ENCODE measurements at regions not wholly inside any gene's neighbourhood (a gene's known extent, or its start where the extent isn't known, plus 50 kb on each side); places are given as distances from the start of the nearest gene placed in this dataset.

DNA sequence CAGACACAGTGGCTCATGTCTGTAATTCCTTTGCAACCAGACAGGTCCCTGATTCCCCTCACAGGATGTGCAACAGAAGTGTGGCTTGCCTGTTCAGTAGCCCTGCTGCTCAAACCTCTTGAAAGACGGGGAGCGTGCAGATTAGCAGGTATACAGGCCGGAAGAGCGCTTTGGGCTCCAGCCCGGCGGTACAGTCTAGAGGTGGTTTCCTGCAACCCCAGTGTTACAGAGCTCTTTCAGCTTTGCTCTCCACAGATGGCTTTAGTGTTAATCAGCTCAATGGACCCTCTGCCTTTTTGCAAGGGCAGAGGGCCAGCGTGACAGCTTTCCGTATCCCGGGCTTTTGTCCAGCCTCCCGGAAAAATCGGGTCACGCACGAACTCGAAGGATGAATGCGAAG, 67.2 kb upstream of the TNFRSF21 start (continued):
- TF ChIP-seq RBAK (CRISPR knock-in tag; IDR thresholded peaks at IDR 0.05) (no peak), MIXL1 (CRISPR knock-in tag; IDR thresholded peaks at IDR 0.05) (no peak), MBD4 (IDR thresholded peaks at IDR 0.05; ENCODE audit: borderline replicate concordance, low read length) (no peak), ZNF431 (CRISPR knock-in tag; IDR thresholded peaks at IDR 0.05; ENCODE audit: borderline replicate concordance, low read depth) (no peak)

DNA sequence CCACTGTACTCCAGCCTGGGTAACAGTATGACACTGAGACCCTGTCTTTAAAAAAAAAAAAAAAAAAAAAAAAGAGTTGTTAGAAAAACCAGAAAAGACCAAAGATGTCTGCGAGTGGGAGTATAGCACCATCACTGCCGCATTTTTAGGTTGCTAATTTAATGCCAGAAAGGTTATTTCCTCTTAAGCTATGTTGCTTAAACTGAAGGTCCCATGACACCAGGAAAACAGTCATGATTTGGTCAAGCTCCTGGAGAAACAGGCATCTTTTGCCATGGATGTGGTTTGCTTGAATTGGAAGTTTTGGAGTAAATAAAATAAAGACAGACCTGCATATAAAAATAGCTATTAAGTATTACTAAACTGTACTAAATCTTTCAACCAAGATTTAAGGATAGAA, 68.3 kb upstream of the TNFRSF21 start:
- BruUV-seq (replicated peaks), result no TSS peak
- intact Hi-C loops (cut with micrococcal nuclease; ENCODE audit: unreplicated experiment) (no loop called here), in situ Hi-C loops (cut with HindIII; ENCODE audit: extremely low pct_ligation_motif_present, low pct_unique_long_range_greater_than_20kb) (no loop called here)
- ATAC-seq, result no peak
- Histone ChIP-seq H3K36me3 (replicated peaks in 1 of 2; ENCODE audit: control insufficient read depth in 1 of 2, insufficient read depth in 2 of 2, low read length in 2 of 2) (no peaks in the 10 kb centered on the region), H2AFZ (ENCODE audit: low read length) (no peak overlapping the region), H3K4me3 (replicated peaks in 1 of 3; ENCODE audit: insufficient read depth in 1 of 3, low read depth in 2 of 3, low read length in 3 of 3) (no peak overlapping the region), H3K4me2 (ENCODE audit: low read depth, low read length) (no peak overlapping the region), H3K27ac (ENCODE audit: extremely low read length, insufficient read depth, low read length) (no peak overlapping the region), H3K9me3 (ENCODE audit: low read length) (no peaks in the 10 kb centered on the region), H3K9ac (ENCODE audit: insufficient read depth, low read depth, low read length) (no peak overlapping the region), H4K20me1 (ENCODE audit: insufficient read depth, low read length) (no peaks in the 10 kb centered on the region), H3K79me2 (ENCODE audit: insufficient read depth, low read length) (no peaks in the 10 kb centered on the region), H3K4me1 (ENCODE audit: insufficient read depth, low read length) (no peaks in the 10 kb centered on the region), H3K27me3 (ENCODE audit: control insufficient read depth in 1 of 2, insufficient read depth in 2 of 2, low read length in 2 of 2) (peaks cover 0 to 24% of the 10 kb centered on the region in 2 experiments; a peak in 2 of 5 replicates)
- ChIA-PET CTCF (ENCODE audit: low intra/inter-chr PET ratio, low total read pairs) (no interaction called here), POLR2A (interaction anchor here (0.7 kb wide), 1 partner anchor 967 kb away, joined by 3 read pairs; no protein-coding TSS in a partner anchor)
- no peak for DNase-seq (ENCODE audit: low spot score)
- no peak for TF ChIP-seq MBD4 (IDR thresholded peaks at IDR 0.05; ENCODE audit: borderline replicate concordance, low read length)
- TF ChIP-seq, protein P1, sequence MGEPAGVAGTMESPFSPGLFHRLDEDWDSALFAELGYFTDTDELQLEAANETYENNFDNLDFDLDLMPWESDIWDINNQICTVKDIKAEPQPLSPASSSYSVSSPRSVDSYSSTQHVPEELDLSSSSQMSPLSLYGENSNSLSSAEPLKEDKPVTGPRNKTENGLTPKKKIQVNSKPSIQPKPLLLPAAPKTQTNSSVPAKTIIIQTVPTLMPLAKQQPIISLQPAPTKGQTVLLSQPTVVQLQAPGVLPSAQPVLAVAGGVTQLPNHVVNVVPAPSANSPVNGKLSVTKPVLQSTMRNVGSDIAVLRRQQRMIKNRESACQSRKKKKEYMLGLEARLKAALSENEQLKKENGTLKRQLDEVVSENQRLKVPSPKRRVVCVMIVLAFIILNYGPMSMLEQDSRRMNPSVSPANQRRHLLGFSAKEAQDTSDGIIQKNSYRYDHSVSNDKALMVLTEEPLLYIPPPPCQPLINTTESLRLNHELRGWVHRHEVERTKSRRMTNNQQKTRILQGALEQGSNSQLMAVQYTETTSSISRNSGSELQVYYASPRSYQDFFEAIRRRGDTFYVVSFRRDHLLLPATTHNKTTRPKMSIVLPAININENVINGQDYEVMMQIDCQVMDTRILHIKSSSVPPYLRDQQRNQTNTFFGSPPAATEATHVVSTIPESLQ (CRISPR knock-in tag; conservative IDR thresholded peaks at IDR 0.05), result no peak
- TF ChIP-seq ZNF124 (CRISPR knock-in tag; IDR thresholded peaks at IDR 0.05), result no peak
- no peak for TF ChIP-seq YEATS4 (CRISPR knock-in tag; IDR thresholded peaks at IDR 0.05; ENCODE audit: borderline replicate concordance)
- TF ChIP-seq ZNF230 (CRISPR knock-in tag; IDR thresholded peaks at IDR 0.05), result no peak
- no peak for TF ChIP-seq ZZZ3 (CRISPR knock-in tag; IDR thresholded peaks at IDR 0.05; ENCODE audit: borderline replicate concordance)
- TF ChIP-seq ZNF674 (CRISPR knock-in tag; IDR thresholded peaks at IDR 0.05; ENCODE audit: low read depth), result no peak
- TF ChIP-seq DNMT3B (CRISPR knock-in tag; conservative IDR thresholded peaks at IDR 0.05), result no peak
- TF ChIP-seq HHEX (CRISPR knock-in tag; IDR thresholded peaks at IDR 0.05), result no peak
- no peak for TF ChIP-seq CAMTA2 (CRISPR knock-in tag; IDR thresholded peaks at IDR 0.05; ENCODE audit: borderline replicate concordance)
- TF ChIP-seq ZNF160 (CRISPR knock-in tag; IDR thresholded peaks at IDR 0.05), result no peak
- WGBS (ENCODE audit: low lambda C conversion rate), result 38% methylated on average over 2 of the region's 2 CpGs
- no peak for FAIRE-seq

Measured in HepG2 (cell line).